ENCODE measurements at regions not wholly inside any gene's neighbourhood (a gene's known extent, or its start where the extent isn't known, plus 50 kb on each side); places are given as distances from the start of the nearest gene placed in this dataset.

GRCh38 chr4:53809816-53810215 lies 218.5 kb upstream of the LNX1 start:
- no peak for DNase-seq

DNA sequence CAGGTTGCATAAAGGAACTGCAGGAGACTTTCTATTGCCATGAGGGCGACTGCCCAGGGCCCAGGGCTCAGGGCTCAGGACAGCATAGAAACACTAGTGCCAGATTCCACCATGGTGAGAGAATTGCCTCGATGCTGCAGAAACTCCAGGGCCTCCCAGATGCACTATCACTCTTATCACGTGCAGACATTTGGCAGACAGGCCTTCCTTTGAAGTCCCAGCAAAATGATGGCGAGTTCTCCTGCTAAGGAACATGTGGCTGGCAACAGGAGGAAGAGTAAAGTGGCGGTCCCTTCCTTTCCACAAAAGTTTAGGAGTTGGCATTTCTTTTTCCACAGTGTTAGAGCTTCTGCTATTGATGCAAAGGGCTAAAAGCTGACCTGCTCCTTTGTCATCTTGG lies 214.0 kb upstream of the LNX1 start:
- no peak for DNase-seq

- no peak for DNase-seq
Observed at GRCh38 chr4:53804719-53805118, 213.4 kb upstream of the LNX1 start.

- no peak for DNase-seq
Observed at GRCh38 chr4:53802500-53802899, 211.2 kb upstream of the LNX1 start.

DNA sequence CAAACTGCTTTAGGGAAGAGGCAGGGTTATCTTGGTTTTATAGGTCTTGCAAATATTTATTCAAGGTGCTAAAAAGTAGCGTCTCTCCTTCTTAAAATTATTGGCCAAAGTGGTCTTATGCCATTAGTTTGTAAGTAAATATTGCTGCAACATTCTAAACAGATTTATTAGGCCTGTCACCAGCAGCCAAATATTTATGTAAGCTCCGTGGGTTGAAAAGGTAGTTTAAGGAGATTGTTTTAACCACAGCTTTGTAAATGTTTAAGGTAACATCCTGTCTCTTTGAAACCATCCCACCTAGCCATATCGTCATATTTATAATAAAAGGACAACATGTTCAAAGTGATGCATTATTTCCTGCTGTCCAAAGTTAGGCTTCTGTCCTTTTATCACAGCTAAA lies 210.1 kb upstream of the LNX1 start:
- no peak for DNase-seq

DNA sequence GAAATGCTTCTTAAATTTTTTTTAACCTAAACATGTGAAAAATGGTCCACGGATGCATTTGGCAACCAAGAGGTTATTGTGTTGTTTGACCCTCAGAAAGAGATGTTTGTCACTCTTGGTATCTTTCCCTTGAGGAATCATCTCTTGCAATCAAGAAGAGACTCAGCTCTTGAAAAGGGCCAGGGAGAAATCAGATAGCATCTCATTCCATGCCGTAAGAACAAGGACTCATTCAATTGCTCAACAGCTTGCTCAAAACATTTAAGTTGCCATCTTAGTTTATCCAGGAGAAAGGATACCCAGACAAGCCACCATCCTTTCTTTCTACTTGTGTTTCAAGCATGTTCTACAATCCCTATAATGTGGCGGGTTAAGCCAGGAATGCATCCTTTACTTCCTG lies 209.5 kb upstream of the LNX1 start:
- no peak for DNase-seq

- no peak for DNase-seq
Observed at GRCh38 chr4:53793096-53793495, 201.8 kb upstream of the LNX1 start.

- DNase-seq = no peak
Observed at GRCh38 chr4:53790286-53790685, 199.0 kb upstream of the LNX1 start.

DNA sequence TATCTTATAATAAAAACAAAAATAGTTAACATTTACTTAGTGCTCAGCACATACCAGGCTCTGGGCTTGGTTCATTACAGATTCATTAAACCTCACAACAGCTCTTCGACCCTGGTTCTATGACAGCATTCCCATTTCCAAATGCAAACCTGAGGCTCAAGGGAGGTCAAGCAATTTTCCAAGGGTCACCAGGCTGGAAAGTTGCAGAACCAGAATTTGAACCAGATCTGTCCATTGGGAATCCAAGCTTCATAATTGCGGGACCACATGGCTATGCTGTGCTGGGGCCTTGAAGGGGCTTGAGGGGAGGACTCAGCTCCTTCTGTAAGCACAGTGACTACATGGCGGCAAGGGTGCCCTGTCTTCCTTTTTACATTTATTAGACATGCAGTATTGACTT lies 197.3 kb upstream of the LNX1 start:
- DNase-seq = no peak

- DNase-seq = no peak
Observed at GRCh38 chr4:53788011-53788410, 196.7 kb upstream of the LNX1 start.

DNA sequence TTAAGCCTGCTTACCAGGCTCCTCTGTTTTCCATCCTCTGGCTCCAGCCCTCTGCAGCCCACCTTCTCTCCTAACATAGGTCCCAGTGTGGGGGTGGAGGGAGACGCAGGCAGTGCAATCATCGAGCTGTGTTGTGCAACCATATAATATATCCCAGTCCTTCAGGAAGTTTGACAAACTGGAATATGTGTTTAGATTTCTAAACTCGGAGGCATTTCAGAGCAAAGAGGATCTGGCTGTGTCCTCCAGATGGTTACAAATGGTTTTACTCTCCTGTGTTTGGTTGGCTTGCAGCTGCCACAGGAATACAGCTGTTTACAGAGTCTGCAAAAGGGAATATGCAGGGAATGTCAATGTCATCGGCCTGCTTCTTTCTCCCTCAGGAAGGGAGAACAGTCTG lies 195.3 kb upstream of the LNX1 start:
- DNase-seq = no peak

DNA sequence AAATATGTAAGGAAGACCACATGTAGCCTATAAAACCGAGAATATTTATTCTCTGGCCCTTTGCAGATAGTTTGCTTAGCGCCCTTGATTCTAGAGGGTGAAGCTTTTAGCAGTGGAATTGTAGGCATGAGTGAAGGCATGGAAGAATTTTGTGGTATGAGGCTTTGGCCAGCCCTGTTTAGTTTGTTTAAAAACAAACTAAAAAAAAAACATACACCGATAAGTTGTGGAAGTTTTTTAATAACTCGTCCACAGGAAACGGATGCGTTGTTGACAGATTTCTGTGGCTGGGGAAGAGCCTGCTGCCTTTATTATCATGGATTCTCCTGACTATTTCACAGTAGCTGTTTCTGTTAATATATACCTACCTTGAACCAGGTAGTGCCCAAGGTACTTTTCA lies 194.7 kb upstream of the LNX1 start:
- DNase-seq = no peak

DNA sequence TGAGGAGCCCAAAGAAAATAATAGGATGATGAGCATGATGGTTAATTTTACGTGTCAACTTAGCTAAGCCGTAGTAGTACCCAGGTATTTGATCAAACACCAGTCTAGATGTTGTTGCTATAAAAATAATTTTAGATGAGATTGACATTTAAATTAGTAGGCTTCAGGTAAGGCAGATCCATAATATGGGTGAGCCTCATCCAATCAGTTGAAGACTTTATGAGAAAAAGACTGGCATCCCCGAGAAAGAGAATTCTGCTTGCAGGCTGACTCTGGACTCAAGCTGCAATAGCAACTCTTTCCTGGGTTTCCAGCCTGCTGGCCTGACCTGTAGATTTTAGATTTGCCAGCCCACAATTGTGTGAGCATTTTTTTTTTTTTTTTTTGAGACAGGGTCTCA lies 192.8 kb upstream of the LNX1 start:
- DNase-seq = no peak

DNA sequence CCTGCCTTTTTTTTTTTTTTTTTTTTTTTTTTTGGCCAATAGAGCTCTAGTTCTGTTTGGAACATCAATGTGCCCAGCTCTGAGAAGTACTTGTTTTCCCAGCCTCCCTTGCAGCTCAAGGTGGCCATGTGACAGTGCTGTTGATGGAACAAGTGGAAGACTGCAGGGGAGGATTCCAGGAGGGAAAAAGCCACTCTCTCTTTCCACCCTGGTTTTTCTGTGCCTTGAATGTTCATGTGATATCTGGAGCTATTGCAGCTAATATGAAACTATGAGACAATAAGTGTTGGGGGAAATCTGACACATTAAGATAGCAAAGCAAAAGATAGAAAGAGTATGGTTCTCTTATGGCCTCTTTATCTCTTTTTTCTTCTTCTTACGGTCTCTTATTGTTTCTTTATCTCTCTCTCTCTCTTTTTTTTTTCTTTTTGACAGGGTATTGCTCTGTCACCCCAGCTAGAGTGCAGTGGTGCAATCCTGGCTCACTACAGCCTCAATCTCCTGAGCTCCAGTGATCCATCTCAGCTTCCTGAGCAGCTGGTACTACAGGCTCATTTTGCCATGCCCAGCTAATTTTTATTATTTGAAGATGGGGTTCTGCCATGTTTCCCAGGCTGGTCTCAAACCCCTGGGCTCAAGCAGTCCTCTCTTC lies 192.0 kb upstream of the LNX1 start:
- no peak for DNase-seq

DNA sequence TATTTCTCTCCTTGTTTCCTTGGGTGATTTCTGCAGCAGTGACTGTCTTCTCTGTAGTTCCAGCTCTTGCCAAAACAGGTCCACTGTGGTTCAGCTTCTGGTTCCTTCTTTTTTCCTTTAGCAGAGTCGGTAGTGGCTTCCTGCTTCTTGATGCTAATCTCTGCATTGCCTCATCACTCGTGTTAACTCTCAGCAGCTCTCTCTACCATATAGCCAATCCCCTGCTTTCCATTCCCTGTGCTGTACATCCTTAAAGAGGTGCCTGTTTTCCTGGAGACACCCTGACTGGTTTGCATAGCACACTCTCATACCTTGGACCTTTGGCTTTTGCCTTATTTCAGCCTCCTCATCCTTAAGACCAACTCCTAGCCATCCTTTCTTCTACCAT lies 191.2 kb upstream of the LNX1 start:
- DNase-seq = no peak

DNA sequence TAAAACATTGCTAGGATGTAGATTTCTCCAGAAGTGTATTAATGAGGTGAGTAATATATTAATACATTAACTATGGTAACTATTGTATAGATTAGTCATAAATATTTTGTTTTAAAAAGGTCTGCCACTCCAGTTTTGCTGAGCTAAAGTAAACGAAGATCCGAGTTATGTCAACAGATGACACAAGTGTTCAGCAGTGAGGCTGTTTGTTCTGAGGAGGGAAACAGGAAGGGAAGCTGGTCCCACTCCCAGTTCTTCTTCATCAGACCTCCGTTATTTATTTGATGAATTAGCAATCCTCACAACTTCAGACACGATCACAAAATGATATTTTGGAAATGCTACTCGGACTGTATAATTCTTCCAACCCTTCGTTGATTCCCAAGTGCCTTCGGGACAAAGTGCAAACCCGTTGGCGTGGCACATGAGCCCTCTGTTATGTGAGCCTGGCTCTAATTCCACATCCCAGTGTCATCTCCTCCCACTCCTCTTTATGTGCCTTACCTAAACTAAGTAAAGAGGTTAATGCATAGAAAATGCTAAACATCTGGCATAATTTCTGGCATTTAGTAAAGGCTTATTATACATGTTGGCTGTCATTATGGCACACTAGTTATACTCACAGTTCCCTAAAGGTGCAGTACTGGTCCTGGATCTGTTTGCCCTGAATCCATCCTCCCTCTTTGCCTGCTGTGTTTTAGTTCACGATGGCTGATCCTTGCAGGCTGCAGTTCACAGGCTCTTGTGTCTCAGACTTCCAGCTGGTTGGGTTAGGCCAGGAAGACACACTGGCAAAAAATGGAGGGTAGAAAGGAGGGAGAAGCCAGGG lies 190.6 kb upstream of the LNX1 start:
- DNase-seq = no peak

DNA sequence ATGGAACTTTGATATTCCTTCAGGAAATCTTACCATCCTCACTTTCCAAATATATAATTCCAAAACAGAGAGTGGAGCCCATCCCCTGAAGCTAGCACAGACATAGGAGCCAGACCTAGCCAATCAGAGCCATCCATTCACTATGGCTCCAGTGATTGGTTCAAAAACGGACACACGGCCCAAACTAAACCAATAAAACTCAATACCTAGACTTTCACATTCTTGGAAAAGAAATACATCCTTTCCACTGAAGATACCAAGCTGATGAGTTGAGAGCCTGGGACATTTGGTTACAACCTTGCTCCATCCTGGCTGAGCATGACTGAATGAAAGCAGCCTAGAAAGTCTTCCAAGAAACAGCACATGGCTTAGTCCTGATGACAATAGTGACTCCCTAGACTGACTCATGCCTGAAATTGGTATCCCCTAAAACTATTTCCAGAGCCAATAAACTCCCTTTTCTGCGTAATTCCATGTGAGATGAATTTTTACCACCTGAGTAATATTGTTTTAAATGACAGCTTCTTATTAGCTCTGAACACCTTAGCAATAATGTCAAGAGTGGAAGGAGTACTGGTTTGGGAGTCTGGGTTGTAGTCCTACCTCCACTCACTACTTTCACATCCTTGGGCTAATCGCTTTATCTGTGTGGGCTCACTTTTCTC lies 189.6 kb upstream of the LNX1 start:
- no peak for DNase-seq

- DNase-seq = no peak
Observed at GRCh38 chr4:53779025-53779424, 187.7 kb upstream of the LNX1 start.

DNA sequence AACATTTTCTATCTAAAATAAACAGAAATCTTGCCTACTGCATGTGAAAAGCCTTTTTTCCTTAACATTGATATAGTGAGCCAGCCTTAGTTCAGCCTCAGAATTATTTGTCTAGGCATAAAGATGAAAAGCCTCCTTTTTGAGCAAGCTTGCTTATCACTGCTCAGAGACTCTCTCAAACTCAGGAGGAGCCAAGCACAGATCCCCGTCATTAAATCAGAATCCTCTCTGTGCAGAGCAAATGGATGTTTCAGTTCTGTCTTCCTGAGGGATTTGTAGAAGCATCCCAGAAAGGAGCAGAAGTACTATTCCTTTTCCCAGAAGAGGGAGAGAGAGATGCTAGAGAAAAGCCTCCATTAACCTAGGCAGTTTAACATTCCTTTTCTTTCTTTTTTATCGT lies 186.9 kb upstream of the LNX1 start:
- DNase-seq = no peak

GRCh38 chr4:53777244-53777984 lies 186.1 kb upstream of the LNX1 start:
- DNase-seq = no peak

DNA sequence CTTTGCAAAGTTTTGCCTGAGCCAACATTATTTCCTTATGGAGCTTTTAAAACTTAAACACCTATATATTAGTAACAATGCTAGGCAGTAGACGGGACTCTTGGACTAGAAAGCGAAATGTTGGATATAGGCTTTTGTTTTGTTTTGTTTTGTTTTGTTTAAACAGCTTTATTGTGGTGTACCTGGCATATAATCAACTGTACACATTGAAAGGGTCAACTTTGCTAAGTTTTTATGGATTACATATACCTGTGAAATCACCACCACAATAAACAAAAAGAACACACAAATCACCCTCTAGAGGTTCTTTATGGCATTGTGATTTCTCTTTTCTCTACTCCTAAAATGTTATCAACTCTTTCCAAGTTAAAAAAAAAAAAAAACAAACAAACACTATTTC lies 184.9 kb upstream of the LNX1 start:
- no peak for DNase-seq

DNA sequence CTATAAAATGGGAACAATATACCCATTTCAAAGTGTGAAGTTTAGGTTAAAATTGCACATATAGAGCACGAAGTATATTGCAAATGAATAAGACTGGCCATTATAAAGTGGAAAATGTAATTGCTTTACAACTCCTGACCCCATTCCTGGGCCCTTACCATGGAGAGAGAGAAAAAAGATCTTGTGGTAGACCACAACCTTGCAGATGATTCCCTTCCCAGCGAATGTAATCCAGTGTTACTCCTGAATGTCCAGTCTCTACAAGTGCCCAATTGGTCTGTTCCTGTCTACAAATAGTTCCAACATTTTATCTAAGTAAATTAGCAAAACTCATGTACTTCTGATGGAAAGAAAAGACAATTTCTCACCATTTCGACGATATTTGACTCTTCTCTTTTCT lies 184.1 kb upstream of the LNX1 start:
- no peak for DNase-seq

- no peak for DNase-seq
Observed at GRCh38 chr4:53771326-53771725, 180.0 kb upstream of the LNX1 start.

DNA sequence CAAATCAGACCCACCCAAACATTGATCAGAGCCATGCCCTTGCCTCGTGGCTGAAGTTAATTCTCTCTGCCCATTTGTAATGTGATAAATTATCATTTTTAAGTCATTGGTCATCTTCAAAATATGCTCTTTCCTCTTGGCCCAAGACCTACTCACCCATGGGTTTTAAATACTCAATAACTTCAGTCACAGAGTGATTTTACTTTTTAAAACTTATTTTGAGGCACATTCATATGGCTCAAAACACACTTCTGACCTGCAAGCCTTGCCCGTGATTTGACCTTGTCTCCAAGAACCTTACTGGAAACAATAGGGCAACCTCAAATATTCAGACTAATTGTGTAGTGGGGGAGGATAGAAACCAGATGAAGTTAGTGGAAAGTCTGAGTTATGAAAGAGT lies 176.2 kb upstream of the LNX1 start:
- no peak for DNase-seq
